ENCODE measurements at regions not wholly inside any gene's neighbourhood (a gene's known extent, or its start where the extent isn't known, plus 50 kb on each side); places are given as distances from the start of the nearest gene placed in this dataset.

- TF ChIP-seq CTCF (IDR thresholded peaks at IDR 0.05) = no peak
- TF ChIP-seq POLR2A (IDR thresholded peaks at IDR 0.05) = no peak
Observed at GRCh38 chr5:108433600-108433999, 51.7 kb upstream of the FBXL17 start.
